HG02973 (cell line): ENCODE measurements at regions not wholly inside any gene's neighbourhood (a gene's known extent, or its start where the extent isn't known, plus 50 kb on each side); places are given as distances from the start of the nearest gene placed in this dataset.

Experiments
- ATAC-seq: cut with Tn5 transposase; IDR thresholded peaks from one replicate; pipeline ENCODE4 v1.9.1; 2021; ENCODE audit warnings: moderate library complexity; ENCODE audit not compliant: unreplicated experiment

DNA sequence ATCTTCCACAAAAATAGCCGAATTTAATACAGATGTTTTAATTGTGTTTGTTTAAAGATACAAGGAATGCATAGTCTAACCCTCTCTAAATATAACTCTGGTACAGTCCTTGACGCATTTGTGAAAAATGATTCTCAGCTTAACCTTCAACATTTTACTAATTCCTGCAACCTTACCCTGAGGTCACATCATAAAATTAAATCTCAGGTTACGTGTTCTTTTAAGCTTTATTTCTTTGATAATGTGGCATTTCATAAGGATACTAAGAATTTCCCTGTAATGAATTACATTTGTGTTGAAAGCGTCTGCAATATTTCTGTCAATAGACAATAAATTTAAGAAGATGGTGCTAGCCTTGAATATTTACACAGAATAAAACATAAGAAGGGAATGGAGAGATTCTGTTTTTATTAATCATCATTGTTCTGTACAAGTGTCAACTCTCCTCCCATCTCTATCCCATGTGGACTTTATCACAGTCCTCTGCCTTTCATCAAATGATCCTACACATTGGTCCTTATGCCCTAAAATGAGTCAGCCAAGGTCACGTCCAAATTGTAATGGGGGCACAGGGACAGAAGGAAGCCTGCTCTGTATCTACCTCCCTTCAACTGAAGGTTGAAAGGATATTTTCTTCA, 769.3 kb upstream of the FLRT2 start:
- no peak for ATAC-seq

DNA sequence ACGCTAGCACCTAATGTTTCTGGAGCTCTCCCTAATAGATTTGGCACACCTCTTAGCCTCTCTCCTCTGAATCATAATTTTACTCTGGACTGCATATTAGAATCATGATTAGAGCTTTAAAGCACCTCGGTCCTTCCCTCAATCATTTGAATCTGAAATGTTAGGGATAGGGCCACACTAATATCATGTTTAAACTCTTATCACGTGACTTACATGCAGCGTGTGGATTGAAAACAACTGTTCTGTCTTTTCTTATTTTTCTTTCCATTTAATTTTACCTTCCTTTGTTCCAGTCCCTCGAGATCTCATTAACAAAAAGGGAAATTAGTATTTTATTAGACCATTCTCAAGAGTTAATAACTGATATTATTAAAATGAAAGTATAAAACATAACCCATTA, 762.5 kb upstream of the FLRT2 start:
- ATAC-seq = no peak

DNA sequence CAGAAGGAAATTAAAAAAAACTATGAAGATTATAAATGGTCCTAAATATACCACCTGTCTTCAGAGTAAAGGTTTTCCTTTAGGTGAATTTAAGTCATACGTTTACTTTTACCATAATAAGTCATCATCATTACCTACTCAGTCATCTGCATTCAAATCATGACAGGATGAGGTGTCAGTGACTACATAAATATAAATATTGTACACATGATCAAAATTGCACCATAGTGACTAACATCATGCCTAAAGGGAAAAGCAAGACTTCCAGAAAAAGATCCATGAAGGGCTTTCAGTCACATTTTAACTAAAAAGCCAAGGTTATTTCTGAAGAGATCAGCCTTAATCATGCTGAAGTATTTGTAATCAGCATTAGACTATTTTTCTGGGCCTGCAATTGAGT, 759.9 kb upstream of the FLRT2 start:
- ATAC-seq = no peak

DNA sequence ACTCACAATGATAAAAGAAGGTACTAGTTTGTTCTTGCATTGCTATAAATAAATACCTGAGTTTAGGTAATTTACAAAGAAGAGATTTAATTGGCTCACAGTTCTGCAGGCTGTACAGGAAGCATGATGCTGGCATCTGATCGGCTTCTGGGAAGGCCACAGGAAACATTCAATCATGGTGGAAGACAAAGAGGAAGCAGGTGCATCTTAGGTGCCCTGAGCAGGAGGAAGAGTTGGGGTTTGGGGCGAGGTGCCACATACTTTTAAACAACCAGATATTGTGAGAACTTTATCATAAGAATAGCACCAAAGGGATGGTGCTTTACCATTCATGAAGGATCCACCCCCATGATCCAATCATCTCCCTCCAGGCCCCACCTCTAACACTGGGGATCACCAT, 752.6 kb upstream of the FLRT2 start:
- no peak for ATAC-seq

DNA sequence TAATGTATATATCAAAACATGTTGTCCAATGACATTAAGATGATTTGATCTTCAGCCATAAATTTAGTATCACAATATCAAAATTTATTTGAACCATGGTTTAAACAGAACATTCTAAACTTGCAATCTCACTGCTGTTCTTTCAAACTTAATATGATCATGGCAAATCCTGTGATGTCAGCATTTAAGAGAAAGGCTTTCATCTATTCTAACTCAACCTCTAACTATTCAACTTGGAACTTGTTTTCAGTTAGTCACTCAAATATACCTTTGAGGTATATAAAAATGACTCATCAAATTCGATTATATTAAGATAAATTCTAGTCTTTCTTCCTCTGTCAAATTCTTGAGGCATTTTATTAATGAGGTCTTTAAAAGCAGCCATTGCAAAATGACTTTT, 747.0 kb upstream of the FLRT2 start:
- ATAC-seq = no peak

DNA sequence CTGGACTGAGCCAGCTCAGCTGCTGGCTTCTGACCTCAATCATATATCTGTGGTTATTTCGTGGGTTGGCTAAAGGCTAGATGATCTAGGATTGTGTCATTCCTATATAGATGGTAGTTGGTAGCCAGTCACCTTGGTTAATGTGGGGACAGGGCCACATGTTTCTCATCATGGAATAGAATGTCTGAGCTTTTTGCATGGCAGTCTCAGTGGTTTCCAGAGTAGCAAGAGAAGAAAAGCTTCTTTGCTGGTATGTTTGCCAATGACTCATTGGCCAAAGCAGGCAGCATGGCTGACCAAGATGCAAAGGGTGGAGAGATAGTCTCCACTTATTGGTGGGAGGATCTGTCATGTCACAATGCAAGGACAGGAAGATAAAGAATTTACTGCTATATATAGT, 746.4 kb upstream of the FLRT2 start:
- no peak for ATAC-seq

DNA sequence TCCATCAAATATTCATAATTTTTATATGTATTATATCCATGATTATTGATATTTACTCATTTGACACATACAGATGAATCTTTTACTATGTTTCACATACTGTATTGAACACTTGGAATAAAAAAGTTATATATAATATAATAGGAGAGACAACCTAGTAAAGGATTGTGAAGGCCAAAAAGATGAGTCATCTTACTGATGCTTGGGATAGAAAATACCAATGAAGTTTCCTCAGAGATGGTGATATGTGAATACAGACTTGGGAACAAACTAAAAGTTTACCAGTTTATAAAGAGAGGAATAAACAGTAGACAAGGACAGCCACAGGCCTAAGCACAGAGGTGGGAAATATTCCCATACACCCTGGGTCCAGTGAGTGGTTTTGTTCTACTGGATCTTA, 743.9 kb upstream of the FLRT2 start:
- ATAC-seq = no peak

DNA sequence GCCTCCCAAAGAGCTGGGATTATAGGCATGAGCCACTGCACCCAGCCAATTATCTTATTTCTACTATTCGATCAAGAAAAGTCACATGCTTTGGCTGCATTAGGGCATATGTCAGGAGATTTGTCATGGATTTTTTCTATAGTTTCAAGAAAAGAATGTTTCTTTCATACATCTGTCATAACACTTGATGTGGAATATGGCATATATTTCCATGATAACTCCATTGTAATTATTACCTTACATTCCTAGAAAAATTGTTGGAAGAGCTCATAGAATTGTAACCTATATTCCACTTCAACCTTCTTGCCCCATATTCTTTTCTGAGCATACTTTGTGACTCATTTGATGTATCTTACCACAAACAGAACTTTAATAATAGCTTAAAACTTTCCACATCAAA, 740.9 kb upstream of the FLRT2 start:
- no peak for ATAC-seq

DNA sequence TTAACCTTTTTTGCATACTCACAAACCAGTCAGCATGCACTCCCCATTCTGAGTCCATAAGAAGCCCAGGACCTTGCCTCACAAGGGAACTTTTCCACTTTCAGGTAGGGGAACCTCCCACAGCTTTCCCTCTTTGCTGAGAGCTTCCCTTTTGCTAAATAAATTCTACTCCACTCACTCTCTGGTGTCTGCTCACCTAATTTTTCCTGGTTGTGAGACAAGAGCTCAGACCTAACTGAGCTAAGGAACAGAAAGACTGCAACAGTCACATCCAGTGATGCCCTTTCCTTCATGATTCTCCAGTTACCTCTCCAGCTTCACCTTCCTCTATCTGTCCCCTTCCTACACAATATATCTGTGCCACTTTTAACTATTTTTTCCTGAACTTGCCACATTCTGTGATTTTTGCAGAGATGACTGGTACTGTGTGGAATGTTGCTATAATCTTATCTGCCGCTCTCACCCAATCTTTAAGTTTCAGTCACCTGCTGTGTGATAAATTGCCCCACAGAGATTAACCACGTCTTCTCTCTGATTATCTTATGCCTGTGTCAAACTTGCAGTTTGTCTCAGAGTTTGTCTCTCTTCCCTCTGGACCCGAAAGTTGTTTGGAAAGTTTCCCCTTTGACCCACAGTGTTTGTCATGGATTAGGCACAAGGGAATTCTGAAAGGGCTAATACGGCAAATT, 737.1 kb upstream of the FLRT2 start:
- no peak for ATAC-seq

DNA sequence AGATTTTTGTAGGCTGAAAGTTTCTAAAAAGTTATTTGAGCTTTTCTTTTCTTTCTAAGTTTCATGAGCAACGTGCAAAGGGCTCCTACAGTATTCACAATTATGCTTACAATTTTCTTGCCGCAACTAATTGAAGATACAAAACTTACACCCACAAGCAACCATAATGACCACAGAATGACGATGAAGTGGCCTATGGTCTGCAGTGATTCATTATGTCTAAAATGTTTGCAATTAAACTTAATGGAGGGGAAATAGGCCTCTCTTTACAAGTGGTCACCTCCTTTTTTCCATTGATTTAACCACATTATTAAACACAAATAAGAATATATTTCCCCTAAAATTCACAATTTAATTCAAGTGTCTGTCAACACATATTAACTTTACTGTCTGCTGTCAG, 732.6 kb upstream of the FLRT2 start:
- no peak for ATAC-seq

DNA sequence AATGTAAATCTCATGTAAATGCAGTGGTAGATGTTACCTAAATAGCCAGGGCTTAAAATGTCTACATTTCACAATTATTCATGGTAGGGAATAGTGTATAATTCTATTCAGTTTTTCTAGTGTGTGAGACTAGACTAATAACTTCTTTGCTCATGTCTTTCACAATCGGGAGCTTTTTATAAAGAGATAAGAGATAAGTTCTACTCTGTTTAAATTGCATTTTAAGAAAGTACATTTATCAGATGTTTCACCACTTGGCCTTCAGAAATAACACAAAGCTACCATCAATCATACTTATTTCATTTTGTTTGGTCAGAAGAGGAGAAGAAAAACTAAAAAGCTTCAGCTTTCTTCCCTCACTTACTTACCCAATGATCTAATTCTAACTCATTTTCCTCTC, 725.5 kb upstream of the FLRT2 start:
- no peak for ATAC-seq

DNA sequence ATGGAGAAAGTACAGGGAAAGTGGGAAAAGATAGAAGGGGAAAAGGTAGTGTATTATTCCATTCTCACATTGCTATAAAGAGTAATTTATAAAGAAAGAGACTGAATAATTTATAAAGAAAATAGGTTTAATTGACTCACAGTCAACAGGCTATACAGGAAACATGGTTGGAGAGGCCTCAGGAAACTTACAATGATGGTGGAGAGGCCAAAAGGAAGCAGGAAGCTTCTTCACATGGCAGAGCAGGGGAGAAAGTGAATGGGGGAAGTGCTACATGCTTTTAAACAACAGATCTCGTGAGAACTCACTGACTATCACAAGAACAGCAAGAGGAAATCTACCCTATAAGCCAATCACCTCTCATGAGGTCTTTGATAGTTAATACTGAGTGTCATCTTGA, 725.0 kb upstream of the FLRT2 start:
- no peak for ATAC-seq

DNA sequence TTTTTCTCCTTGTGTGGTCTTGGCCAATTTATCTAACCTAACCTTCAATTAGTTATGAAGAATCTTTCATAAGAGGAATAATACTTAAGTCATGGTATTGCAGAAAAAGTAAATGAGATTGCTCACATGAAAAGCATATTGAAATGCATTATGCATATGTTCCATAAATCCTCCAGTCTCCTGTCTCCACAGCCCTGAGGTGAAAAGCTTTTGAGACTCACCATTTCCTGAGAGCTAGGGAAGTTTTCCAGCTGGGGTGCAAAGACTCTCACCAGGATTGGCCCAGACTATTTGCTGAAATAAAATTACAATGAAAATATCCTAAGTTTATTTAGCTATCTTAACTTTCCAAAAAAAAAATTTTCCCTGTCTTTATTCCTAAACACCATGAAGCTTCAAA, 723.8 kb upstream of the FLRT2 start:
- ATAC-seq = no peak

DNA sequence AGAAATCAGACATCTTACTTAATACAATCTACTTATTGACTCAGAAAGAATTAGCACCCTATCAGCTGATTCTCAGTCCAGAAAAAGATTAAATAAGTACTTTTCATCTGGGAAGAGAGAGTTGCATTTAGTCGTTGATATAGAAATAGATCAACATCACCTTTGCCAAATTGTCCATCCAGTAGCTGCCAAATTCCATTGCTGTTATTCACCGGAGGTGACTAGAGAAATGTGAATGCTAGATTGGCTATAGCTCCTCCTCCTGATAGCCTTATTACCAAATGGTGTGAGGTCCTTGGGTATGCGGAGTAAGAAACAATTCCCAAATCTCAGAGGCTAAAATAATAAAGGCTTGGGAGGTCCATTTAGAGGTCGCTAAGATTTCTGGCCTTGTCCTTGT, 723.3 kb upstream of the FLRT2 start:
- ATAC-seq = no peak

DNA sequence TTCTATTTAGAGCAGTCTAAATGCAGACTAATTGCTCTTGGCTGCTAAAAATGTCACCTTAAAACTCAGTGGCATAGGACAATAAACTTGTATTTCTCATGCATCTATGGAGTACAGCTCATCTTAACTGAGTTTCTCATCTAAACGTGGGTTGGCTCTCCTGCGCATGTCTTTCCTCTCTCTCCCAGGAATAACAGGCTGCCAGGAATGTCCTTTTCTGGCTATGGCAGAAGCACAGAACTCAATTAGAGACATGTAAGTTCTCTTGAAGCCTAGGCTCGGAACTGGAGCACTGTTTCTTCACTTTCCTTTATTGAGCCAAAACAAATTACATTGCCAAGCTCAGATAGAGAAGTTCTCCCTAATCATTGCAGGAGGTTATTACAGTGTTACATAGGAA, 722.3 kb upstream of the FLRT2 start:
- no peak for ATAC-seq

DNA sequence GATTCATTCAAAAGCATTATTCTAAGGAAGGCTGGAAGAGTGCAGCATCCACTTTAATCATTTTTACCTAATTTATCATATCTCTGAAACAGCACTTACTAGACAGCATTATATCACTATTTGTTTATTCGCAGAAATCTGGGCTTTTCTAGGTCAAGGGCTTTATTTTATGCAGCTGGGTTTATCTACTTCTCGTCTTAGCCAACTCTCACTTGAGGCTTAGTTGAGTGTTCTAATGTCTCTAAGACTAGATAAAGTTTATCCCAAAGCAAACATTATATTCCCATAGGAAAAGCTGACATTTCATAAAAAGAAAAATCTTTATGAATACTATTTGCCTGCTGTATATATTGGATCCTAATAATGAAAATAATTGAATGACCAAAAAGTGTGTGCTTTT, 720.8 kb upstream of the FLRT2 start:
- ATAC-seq = no peak

DNA sequence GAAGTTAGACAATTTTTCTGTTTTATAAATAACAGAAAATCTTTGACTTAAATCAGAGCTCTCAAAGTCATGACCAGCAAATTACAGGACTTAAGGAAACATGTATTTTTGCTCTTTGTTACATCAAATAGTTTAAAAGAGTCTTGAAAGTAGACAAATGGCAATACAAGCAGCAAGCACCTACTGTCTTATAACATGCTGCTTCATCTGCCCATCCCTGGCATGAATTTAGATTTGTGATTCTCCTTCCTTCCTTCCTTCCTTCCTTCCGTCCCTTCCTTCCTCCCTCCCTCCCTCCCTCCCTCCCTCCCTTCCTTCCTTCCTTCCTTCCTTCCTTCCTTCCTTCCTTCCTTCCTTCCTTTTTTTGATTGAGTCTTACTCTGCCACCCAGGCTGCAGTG, 715.6 kb upstream of the FLRT2 start:
- ATAC-seq = no peak

DNA sequence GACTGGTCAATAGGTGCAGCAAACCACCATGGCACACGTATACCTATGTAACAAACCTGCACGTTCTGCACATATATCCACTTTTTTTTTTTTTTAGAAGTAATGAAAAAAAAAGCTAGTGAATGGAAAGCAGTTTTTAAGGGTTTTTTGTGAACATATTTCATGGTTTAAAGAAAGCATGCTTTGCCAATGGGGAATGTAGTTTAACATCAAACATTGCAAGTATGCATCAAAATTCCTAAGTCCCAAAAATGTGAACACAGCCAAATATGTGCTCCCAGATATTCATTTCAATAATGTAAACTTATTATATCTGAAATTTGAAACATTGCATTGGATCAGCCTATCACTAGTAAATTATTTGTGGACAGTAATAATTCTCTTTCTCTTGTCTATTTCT, 710.4 kb upstream of the FLRT2 start:
- ATAC-seq = no peak

DNA sequence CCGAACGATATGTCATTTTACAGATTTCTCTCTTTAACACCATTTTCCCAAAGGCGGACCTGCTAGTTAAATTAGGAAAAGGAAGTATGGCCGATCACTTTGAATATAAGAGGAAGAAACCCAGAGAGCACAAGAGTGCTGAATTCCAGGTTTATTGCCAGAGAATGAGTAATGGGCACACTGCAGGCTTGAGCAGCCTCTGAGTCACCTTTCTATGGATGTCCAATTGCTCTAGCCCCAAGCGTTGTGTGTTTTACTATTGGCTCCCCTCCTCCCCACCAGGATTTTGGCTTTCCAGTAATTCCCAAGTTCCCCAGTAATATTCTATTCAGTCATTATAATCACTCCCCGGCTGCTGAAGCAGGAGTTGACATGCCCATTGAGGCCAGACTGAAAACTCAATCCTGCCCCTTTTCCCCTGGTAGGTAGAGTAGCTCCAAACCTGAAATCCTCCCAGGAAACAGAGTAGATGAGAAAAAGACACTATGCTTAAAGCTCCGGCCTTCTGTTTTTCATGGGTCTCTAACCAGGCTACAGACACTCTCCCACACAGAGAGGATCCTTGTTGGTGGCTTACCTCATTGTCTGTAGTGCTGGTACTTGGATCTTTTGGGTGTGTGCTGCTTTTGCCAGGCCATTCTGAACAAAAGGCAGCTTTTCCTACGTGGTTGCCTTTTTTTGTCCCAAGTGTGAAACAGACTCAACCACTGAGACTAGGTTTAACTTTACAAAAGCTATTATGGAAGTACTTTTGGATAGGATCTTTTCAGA, 704.3 kb upstream of the FLRT2 start:
- ATAC-seq = no peak

DNA sequence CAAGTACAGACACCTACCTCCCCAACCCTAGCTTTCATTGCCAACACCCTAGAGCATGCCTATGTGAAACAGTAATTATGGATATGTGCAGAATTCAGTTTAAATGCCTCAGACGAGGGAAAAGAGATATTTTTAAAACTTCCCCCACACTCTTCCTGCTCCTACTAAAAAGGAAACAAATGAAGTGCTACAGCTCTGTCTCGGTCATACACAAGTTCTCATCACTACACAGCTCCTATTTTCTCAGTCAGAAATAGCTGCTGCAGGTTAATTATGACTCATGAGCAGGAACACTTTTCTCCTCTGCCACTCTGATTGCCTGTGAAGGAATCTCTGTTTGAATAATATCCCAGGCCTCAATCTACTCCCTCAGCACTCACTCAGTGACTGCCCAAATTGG, 703.6 kb upstream of the FLRT2 start:
- ATAC-seq = no peak

DNA sequence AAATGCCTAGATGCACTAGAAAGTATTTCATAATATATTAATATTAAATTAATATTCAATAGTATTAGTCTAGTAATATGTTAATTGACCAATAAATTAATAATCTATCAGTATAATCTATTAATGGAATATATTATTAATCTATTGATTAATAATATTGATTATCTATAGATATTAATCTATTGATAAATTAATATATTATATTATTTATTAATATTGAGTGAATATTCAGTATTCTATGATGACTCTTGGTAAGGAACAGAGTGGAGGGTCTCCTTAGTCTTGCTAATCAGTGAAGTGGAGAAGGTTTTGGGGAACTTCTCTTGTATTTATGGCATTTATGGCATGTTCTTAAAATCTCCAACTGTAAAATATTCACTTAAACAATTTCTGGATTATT, 679.3 kb upstream of the FLRT2 start:
- ATAC-seq = no peak

DNA sequence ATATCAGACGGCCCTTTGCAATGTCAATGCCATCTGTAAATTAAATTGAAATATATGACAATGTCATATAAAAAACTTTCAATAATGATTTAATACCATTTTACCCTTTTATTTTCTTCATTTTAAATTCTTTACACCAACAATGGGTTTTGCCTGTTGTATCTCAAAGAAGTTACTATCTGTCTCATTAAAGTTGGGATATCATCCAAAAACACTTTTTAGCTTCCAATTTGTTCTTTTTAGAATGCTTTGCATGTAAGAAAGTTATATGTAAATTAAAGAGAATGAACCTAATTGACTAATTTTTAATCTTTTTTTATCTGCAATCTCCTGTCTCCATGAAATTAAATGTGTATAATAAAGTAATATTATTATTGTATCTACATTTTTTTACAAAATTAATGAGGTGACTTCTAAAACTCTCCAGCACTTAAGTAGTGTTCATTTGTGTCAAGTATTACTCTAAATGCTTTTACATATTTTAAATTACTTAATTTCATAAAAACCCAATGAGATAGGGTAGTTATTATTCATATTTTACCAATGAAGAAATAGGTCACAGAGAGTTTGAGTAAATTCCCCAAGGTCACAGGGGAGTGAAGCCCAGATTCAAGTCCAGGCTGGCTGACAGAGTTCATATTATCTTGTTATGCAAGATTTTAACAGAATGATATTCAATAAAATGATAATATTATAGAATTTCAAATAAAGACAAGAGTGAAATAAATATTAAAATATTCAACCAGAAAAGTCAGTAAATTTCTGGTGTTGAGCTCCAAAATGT, 673.0 kb upstream of the FLRT2 start:
- no peak for ATAC-seq
